ENCODE measurements at regions not wholly inside any gene's neighbourhood (a gene's known extent, or its start where the extent isn't known, plus 50 kb on each side); places are given as distances from the start of the nearest gene placed in this dataset.
"Not testable (repeated sequence)": the region's sequence is repeated elsewhere in the genome, so short reads cannot be mapped to it uniquely, and the experiment has no call there.

DNA sequence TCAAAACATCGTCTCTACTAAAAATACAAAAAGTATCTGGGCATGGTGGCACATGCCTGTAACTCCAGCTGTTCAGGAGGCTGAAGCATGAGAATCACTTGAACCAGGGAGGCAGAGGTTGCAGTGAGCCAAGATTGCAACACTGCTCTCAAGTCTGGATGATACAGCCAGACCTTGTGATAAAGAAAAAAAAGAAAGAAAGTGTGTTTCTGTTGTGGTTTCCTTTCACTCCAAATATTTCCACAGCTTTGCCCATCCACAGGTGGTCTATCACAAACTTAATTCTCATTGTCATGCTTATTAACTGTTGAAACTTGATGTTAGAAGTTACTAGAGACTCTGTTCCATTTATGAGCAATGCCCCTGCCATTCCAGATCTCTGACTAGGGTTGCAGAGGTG is 316.0 kb upstream of the SEMA3C start:
- no peak for DNase-seq (ENCODE audit: extremely low spot score)
- TF ChIP-seq FOXM1 (IDR thresholded peaks at IDR 0.05; ENCODE audit: borderline replicate concordance), result no peak
- no peak for TF ChIP-seq CTBP1 (IDR thresholded peaks at IDR 0.05; ENCODE audit: borderline replicate concordance)
- TF ChIP-seq HDGF (IDR thresholded peaks at IDR 0.05; ENCODE audit: borderline replicate concordance), result no peak
- no peak for TF ChIP-seq L3MBTL2 (conservative IDR thresholded peaks at IDR 0.05)
- TF ChIP-seq ELF4 (IDR thresholded peaks at IDR 0.05), result no peak
- no peak for TF ChIP-seq SP1 (IDR thresholded peaks at IDR 0.05)
- TF ChIP-seq, protein P1, sequence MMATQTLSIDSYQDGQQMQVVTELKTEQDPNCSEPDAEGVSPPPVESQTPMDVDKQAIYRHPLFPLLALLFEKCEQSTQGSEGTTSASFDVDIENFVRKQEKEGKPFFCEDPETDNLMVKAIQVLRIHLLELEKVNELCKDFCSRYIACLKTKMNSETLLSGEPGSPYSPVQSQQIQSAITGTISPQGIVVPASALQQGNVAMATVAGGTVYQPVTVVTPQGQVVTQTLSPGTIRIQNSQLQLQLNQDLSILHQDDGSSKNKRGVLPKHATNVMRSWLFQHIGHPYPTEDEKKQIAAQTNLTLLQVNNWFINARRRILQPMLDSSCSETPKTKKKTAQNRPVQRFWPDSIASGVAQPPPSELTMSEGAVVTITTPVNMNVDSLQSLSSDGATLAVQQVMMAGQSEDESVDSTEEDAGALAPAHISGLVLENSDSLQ (IDR thresholded peaks at IDR 0.05), result no peak
- no peak for TF ChIP-seq ARNT (IDR thresholded peaks at IDR 0.05)
- no peak for TF ChIP-seq TARDBP (IDR thresholded peaks at IDR 0.05)
- TF ChIP-seq FOXK2 (IDR thresholded peaks at IDR 0.05), result no peak
- TF ChIP-seq ZNF384 (IDR thresholded peaks at IDR 0.05), result no peak
- no peak for TF ChIP-seq FOXA1 (IDR thresholded peaks at IDR 0.05)
- TF ChIP-seq NFRKB (IDR thresholded peaks at IDR 0.05), result no peak
- TF ChIP-seq SUZ12 (IDR thresholded peaks at IDR 0.05), result no peak
- no peak for TF ChIP-seq BHLHE40 (IDR thresholded peaks at IDR 0.05; ENCODE audit: borderline replicate concordance)
- no peak for TF ChIP-seq LEF1 (IDR thresholded peaks at IDR 0.05; ENCODE audit: borderline replicate concordance)
- ChIA-PET CTCF (no interaction called here), POLR2A (no interaction called here)

GRCh38 chr7:81233208-81233940 is 314.5 kb upstream of the SEMA3C start:
- POLR2A ChIA-PET, result no interaction called here
- DNase-seq (ENCODE audit: extremely low spot score), result no peak
- CTCF ChIA-PET, result no interaction called here
- no peak for TF ChIP-seq ARNT (IDR thresholded peaks at IDR 0.05)
- TF ChIP-seq TARDBP (IDR thresholded peaks at IDR 0.05), result no peak
- no peak for TF ChIP-seq L3MBTL2 (conservative IDR thresholded peaks at IDR 0.05)
- no peak for TF ChIP-seq SUZ12 (IDR thresholded peaks at IDR 0.05)
- TF ChIP-seq ZNF384 (IDR thresholded peaks at IDR 0.05), result no peak
- no peak for TF ChIP-seq FOXM1 (IDR thresholded peaks at IDR 0.05; ENCODE audit: borderline replicate concordance)
- no peak for TF ChIP-seq FOXA1 (IDR thresholded peaks at IDR 0.05)
- TF ChIP-seq NFRKB (IDR thresholded peaks at IDR 0.05), result no peak
- TF ChIP-seq SP1 (IDR thresholded peaks at IDR 0.05), result no peak
- TF ChIP-seq, protein P1 (IDR thresholded peaks at IDR 0.05), result no peak
- TF ChIP-seq ELF4 (IDR thresholded peaks at IDR 0.05), result no peak
- no peak for TF ChIP-seq CTBP1 (IDR thresholded peaks at IDR 0.05; ENCODE audit: borderline replicate concordance)
- TF ChIP-seq HDGF (IDR thresholded peaks at IDR 0.05; ENCODE audit: borderline replicate concordance), result no peak
- no peak for TF ChIP-seq BHLHE40 (IDR thresholded peaks at IDR 0.05; ENCODE audit: borderline replicate concordance)
- no peak for TF ChIP-seq FOXK2 (IDR thresholded peaks at IDR 0.05)
- TF ChIP-seq LEF1 (IDR thresholded peaks at IDR 0.05; ENCODE audit: borderline replicate concordance), result no peak

GRCh38 chr7:81232084-81232799 is 313.4 kb upstream of the SEMA3C start:
- ChIA-PET POLR2A (interaction anchor here (0.6 kb wide), 1 partner anchor 259 kb away, joined by 4 read pairs; no protein-coding TSS in a partner anchor), CTCF (interaction anchor here (0.8 kb wide), 1 partner anchor 201 kb away, joined by 4 read pairs; no protein-coding TSS in a partner anchor)
- DNase-seq (ENCODE audit: extremely low spot score), result no peak
- TF ChIP-seq BHLHE40 (IDR thresholded peaks at IDR 0.05; ENCODE audit: borderline replicate concordance) (no peak), HDGF (IDR thresholded peaks at IDR 0.05; ENCODE audit: borderline replicate concordance) (no peak), FOXM1 (IDR thresholded peaks at IDR 0.05; ENCODE audit: borderline replicate concordance) (no peak), TARDBP (IDR thresholded peaks at IDR 0.05) (no peak)
- TF ChIP-seq, protein P1 (IDR thresholded peaks at IDR 0.05), result no peak

DNA sequence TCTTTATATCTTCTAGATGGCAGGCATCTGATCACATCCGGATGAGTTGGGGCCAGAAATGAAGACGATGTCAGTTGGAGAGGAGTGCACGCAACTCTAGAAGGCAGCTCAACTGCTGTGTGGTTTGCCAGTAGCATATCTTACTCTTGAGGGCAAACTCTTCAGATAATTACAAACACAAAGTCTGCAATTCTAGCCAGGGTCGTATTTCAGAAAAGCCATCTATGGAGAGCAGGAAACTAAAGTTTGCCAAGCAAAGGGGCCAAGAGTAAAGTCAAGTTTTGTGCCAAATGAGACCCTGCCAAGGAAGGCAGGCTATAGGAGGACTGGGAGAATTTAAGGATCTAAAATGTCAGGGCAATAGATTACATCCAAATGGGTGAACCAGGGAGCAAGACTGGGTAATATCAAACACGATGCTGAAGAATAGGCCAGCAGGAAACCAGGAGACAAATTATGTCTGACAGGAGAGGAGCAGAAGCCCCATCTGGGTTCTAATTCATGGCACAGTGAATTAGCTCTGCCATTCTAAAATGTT is 312.5 kb upstream of the SEMA3C start:
- POLR2A ChIA-PET, result interaction anchor here (0.6 kb wide), 1 partner anchor 258 kb away, joined by 4 read pairs; no protein-coding TSS in a partner anchor
- CTCF ChIA-PET, result interaction anchor here (0.8 kb wide), 1 partner anchor 202 kb away, joined by 4 read pairs; no protein-coding TSS in a partner anchor
- DNase-seq (ENCODE audit: extremely low spot score), result no peak
- TF ChIP-seq L3MBTL2 (conservative IDR thresholded peaks at IDR 0.05) (no peak), HDGF (IDR thresholded peaks at IDR 0.05; ENCODE audit: borderline replicate concordance) (no peak)

DNA sequence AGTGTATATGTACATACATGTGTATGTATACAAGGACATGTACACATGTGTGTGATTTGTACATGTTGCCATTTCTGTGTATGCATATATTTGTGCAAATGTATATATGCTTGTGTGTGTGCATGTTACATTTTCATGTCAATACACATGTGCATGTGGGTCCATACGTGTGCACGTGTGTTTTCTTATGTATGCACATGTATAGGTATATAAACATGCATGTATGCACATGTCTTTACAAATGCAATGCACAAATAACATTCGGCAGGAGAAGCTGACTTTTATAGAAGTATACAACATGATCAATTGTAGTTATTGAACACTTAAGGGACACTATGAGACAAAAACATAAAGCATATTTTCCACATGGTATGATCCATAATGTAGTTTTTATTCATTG is 307.4 kb upstream of the SEMA3C start:
- no peak for TF ChIP-seq CTBP1 (IDR thresholded peaks at IDR 0.05; ENCODE audit: borderline replicate concordance)
- no peak for DNase-seq (ENCODE audit: extremely low spot score)
- ChIA-PET CTCF (no interaction called here), POLR2A (no interaction called here)

DNA sequence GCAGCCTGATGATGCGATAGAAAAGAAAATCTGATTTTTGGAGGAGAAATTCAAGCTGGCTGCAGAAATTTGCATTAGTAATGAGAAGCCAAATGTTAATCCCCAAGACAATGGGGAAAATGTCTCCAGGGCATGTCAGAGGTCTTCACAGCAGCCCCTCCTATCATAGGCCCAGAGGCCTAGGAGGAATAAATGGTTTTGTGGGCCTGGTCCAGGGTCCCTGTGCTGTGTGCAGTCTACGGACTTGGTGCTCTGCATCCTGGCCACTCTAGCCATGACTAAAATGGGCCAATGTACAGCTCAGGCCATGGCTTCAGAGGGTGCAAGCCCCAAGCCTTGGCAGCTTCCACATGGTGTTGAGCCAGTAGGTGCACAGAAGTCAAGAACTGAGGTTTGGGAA is 303.8 kb upstream of the SEMA3C start:
- DNase-seq (ENCODE audit: extremely low spot score); CTCF ChIA-PET; POLR2A ChIA-PET: not testable (repeated sequence)

Measured in HEK293T (cell line).